GM18526 (cell line): ENCODE measurements at regions not wholly inside any gene's neighbourhood (a gene's known extent, or its start where the extent isn't known, plus 50 kb on each side); places are given as distances from the start of the nearest gene placed in this dataset.

Experiments
- POLR2A ChIP-seq: IDR thresholded peaks from 3 replicates; pipeline ENCODE4 v1.6.1; 2011; ENCODE audit not compliant: insufficient read length; ENCODE audit errors: extremely low read depth

GRCh38 chr2:143949121-143949848, 570.6 kb downstream of the ZEB2 start:
- TF ChIP-seq POLR2A = no peak

- TF ChIP-seq POLR2A = no peak
Observed at GRCh38 chr2:143948710-143949109, 571.2 kb downstream of the ZEB2 start.

GRCh38 chr2:143946436-143947391, 573.2 kb downstream of the ZEB2 start:
- no peak for TF ChIP-seq POLR2A

- TF ChIP-seq POLR2A = no peak
Observed at GRCh38 chr2:143942486-143942885, 577.4 kb downstream of the ZEB2 start.

- no peak for TF ChIP-seq POLR2A
Observed at GRCh38 chr2:143940720-143941119, 579.2 kb downstream of the ZEB2 start.

GRCh38 chr2:143939626-143940330, 580.1 kb downstream of the ZEB2 start:
- TF ChIP-seq POLR2A = no peak

GRCh38 chr2:143937723-143938350, 582.1 kb downstream of the ZEB2 start:
- no peak for TF ChIP-seq POLR2A

GRCh38 chr2:143936848-143937722, 582.8 kb downstream of the ZEB2 start:
- no peak for TF ChIP-seq POLR2A

GRCh38 chr2:143936538-143936847, 583.4 kb downstream of the ZEB2 start:
- no peak for TF ChIP-seq POLR2A

GRCh38 chr2:143935482-143935752, 584.5 kb downstream of the ZEB2 start:
- no peak for TF ChIP-seq POLR2A

- TF ChIP-seq POLR2A = no peak
Observed at GRCh38 chr2:143934626-143935481, 585.1 kb downstream of the ZEB2 start.

- no peak for TF ChIP-seq POLR2A
Observed at GRCh38 chr2:143933946-143934569, 585.9 kb downstream of the ZEB2 start.

- no peak for TF ChIP-seq POLR2A
Observed at GRCh38 chr2:143930891-143931290, 589.0 kb downstream of the ZEB2 start.
